HEK293T (cell line): ENCODE measurements at regions not wholly inside any gene's neighbourhood (a gene's known extent, or its start where the extent isn't known, plus 50 kb on each side); places are given as distances from the start of the nearest gene placed in this dataset.

Experiments
- ELF4 ChIP-seq: fragments of 450-650 bp; IDR thresholded peaks from 2 replicates; pipeline ENCODE4 v1.6.1; 2017; ENCODE audit warnings: antibody characterized with exemption
- FOXM1 ChIP-seq: fragments of 450-650 bp; IDR thresholded peaks from 2 replicates; pipeline ENCODE4 v1.6.1; 2017; ENCODE audit warnings: mild to moderate bottlenecking, borderline replicate concordance
- L3MBTL2 ChIP-seq: fragments of 450-650 bp; conservative IDR thresholded peaks from 2 replicates; pipeline ENCODE4 v1.6.1; 2016; ENCODE audit warnings: mild to moderate bottlenecking
- NFRKB ChIP-seq: fragments of 450-650 bp; IDR thresholded peaks from 2 replicates; pipeline ENCODE4 v1.6.1; 2016; ENCODE audit warnings: mild to moderate bottlenecking, moderate library complexity
- PKNOX1 ChIP-seq: fragments of 450-650 bp; IDR thresholded peaks from 2 replicates; pipeline ENCODE4 v1.6.1; 2016
- SP1 ChIP-seq: fragments of 450-650 bp; IDR thresholded peaks from 2 replicates; pipeline ENCODE4 v1.6.1; 2017
- SUZ12 ChIP-seq: fragments of 450-650 bp; IDR thresholded peaks from 2 replicates; pipeline ENCODE4 v1.6.1; 2016; ENCODE audit warnings: mild to moderate bottlenecking
- TARDBP ChIP-seq: fragments of 450-650 bp; IDR thresholded peaks from 2 replicates; pipeline ENCODE4 v1.6.1; 2016
- ZNF384 ChIP-seq: fragments of 450-650 bp; IDR thresholded peaks from 2 replicates; pipeline ENCODE4 v1.6.1; 2016

DNA sequence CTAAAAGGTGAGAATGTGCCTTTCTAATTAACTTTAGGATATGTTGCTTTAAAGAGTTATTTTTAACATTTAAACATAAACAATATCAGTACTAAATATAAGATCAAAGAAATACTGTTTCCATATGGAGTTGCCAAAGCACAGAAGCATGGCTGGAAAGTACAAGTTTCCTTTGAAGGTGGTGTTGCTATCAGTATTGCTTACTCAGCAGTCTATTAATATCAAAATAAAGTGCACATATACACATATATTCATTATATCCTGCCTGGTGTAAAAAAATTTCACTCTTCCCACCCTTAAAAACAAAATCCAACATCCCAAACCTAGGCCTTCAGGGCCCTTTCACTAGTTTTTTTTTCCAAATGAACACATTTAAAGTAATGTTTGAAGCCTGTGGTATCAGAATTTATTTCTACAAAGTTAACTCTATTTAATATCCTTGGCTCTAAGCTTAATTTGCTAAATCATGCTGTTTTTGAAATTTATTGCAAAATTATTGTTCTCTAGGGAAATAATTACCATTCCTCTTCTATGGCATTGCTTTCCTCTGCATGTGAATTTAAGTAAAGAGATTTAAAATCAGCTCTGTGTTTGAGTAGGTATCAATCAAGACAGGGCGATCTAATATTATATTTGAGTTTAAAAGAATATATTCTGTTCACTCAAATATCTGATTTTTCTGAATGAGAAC, 192.7 kb upstream of the MEIS1 start:
- TF ChIP-seq NFRKB (no peak), ELF4 (no peak), FOXM1 (no peak), SP1 (no peak), L3MBTL2 (no peak), TARDBP (no peak), PKNOX1 (no peak), SUZ12 (no peak), ZNF384 (no peak)
